NB4 (cell line): ENCODE measurements at regions not wholly inside any gene's neighbourhood (a gene's known extent, or its start where the extent isn't known, plus 50 kb on each side); places are given as distances from the start of the nearest gene placed in this dataset.

ENCODE experiments used
- DNase-seq: peaks from one replicate; pipeline ENCODE4 v3.0.0; 2010; ENCODE audit warnings: low read depth
- H3K4me3 ChIP-seq: one replicate; pipeline ENCODE4 v1.5.1; 2011; ENCODE audit warnings: mild to moderate bottlenecking, low read depth, low read length, moderate library complexity
- CTCF ChIP-seq: IDR thresholded peaks from one replicate; pipeline ENCODE4 v1.5.1; 2012; ENCODE audit warnings: low read depth, low read length
- MAX ChIP-seq: IDR thresholded peaks from 2 replicates; pipeline ENCODE4 v1.6.1; 2011; ENCODE audit warnings: low read depth, low read length
- MYC ChIP-seq: IDR thresholded peaks from 2 replicates; pipeline ENCODE4 v1.6.1; 2011; ENCODE audit warnings: low read depth, low read length
- POLR2A ChIP-seq: IDR thresholded peaks from 2 replicates; pipeline ENCODE4 v1.6.1; 2011; ENCODE audit warnings: mild to moderate bottlenecking; ENCODE audit not compliant: insufficient read length; ENCODE audit errors: extremely low read depth

GRCh38 chr12:118581371-118581770, 205.0 kb downstream of the SUDS3 start:
- TF ChIP-seq POLR2A (no peak), MAX (no peak), CTCF (no peak), MYC (no peak)
- H3K4me3 ChIP-seq = no peak overlapping the region

DNA sequence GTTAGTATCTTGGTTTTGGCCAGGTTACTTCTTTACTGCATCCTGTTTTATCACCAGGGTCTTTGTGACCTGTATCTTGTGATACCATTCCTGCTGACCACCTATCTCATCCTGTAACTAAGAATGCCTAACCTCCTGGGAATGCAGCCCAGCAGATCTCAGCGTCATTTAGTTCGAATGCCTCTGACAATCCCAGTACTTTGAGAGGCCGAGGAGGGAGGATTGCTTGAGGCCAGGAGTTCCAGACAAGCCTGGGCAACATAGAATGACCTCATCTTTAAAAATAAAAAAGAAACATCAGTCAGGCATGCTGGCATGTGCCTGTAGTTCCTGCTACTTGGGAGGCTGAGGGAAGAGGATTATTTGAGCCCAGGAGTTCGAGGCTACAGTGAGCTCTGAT, 206.5 kb downstream of the SUDS3 start:
- no peak for TF ChIP-seq MAX
- no peak for TF ChIP-seq CTCF
- no peak for TF ChIP-seq MYC
- no peak for TF ChIP-seq POLR2A
- H3K4me3 ChIP-seq = no peak overlapping the region
- no peak for DNase-seq

More at GRCh38 chr12:118581371-118581770, 205.0 kb downstream of the SUDS3 start:
- DNase-seq = no peak

GRCh38 chr12:118586433-118586832, 210.1 kb downstream of the SUDS3 start:
- DNase-seq = no peak
- TF ChIP-seq MYC (no peak), CTCF (no peak), MAX (no peak)
- no peak overlapping the region for H3K4me3 ChIP-seq

GRCh38 chr12:118589162-118589561, 212.8 kb downstream of the SUDS3 start:
- H3K4me3 ChIP-seq = no peak overlapping the region
- TF ChIP-seq CTCF (no peak), MYC (no peak), MAX (no peak), POLR2A (no peak)
- DNase-seq = no peak

DNA sequence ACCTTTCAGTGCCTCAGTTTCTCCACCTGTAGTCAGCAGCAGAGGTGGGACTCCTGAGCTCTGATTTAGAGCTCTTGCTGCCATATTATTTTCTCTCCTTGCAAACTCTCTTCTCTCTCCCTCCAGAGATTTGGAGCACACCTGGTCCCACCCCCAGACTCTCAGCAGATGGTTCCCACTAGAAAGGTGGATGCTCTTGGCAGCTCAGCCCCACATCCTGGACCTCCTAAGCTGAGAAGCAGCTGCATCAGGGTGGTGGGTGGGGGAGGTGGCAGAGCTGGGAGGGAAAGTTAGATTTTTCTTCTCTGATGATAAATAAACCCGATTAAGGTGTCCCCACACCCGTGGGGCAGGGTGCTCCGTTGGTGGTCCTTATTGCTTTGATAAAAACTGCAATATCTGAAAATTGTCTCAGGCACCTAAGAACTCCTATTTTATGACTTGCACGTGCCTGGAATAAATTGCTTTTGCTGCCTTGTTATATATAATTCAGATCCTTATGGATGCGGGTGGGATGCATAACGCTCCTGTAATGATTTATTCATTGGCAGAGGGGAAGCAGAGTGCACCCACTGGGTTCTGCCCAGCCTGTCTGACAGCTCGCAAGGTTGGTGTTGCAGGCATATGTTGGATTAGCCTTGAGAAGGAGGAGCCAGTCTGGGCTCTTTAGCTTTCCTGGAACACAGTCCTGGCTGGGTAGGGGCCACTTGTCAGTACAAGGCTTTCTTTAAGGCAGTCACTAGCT, 214.2 kb downstream of the SUDS3 start:
- TF ChIP-seq POLR2A (no peak), MAX (no peak), CTCF (no peak), MYC (no peak)
- H3K4me3 ChIP-seq = no peak overlapping the region
- no peak for DNase-seq
